Iris pigment epithelial cell (primary cell): ENCODE measurements at regions not wholly inside any gene's neighbourhood (a gene's known extent, or its start where the extent isn't known, plus 50 kb on each side); places are given as distances from the start of the nearest gene placed in this dataset.

Experiments used
- DNase-seq: peaks from one replicate; pipeline ENCODE4 v3.0.0-alpha.2; 2011; ENCODE audit warnings: low read depth

- DNase-seq = no peak
These were observed 236.1 kb downstream of the MIAT start for GRCh38 chr22:26893173-26894110.

GRCh38 chr22:26894362-26894761 lies 237.0 kb downstream of the MIAT start:
- DNase-seq = peak; percentile 23

GRCh38 chr22:26894766-26895485 lies 237.5 kb downstream of the MIAT start:
- DNase-seq = peak; percentile 94

- no peak for DNase-seq
These were observed 240.0 kb downstream of the MIAT start for GRCh38 chr22:26897384-26897783.

- no peak for DNase-seq
These were observed 241.7 kb downstream of the MIAT start for GRCh38 chr22:26898946-26899605.

GRCh38 chr22:26900787-26901186 lies 243.4 kb downstream of the MIAT start:
- no peak for DNase-seq

- no peak for DNase-seq
These were observed 243.9 kb downstream of the MIAT start for GRCh38 chr22:26901198-26901816.

GRCh38 chr22:26902401-26903029 lies 245.1 kb downstream of the MIAT start:
- no peak for DNase-seq

- no peak for DNase-seq
These were observed 245.9 kb downstream of the MIAT start for GRCh38 chr22:26903030-26903856.

- no peak for DNase-seq
These were observed 247.1 kb downstream of the MIAT start for GRCh38 chr22:26904483-26904882.

- DNase-seq = no peak
These were observed 247.7 kb downstream of the MIAT start for GRCh38 chr22:26905076-26905475.

GRCh38 chr22:26905640-26906039 lies 248.3 kb downstream of the MIAT start:
- no peak for DNase-seq

- no peak for DNase-seq
These were observed 249.1 kb downstream of the MIAT start for GRCh38 chr22:26906464-26906863.

- DNase-seq = no peak
These were observed 250.0 kb downstream of the MIAT start for GRCh38 chr22:26907366-26907765.

- DNase-seq = no peak
These were observed 253.5 kb downstream of the MIAT start for GRCh38 chr22:26910845-26911244.

- no peak for DNase-seq
These were observed 255.4 kb downstream of the MIAT start for GRCh38 chr22:26912655-26913345.

GRCh38 chr22:26914519-26915185 lies 257.3 kb downstream of the MIAT start:
- no peak for DNase-seq

- DNase-seq = no peak
These were observed 258.8 kb downstream of the MIAT start for GRCh38 chr22:26916236-26916635.

- no peak for DNase-seq
These were observed 260.8 kb downstream of the MIAT start for GRCh38 chr22:26918226-26918625.

GRCh38 chr22:26921726-26922125 lies 264.3 kb downstream of the MIAT start:
- no peak for DNase-seq
